ENCODE measurements at regions not wholly inside any gene's neighbourhood (a gene's known extent, or its start where the extent isn't known, plus 50 kb on each side); places are given as distances from the start of the nearest gene placed in this dataset.

- Histone ChIP-seq H3K27me3 (replicated peaks; ENCODE audit: control insufficient read depth, insufficient read depth, low read length) (no peaks in the 10 kb centered on the region), H3K4me3 (replicated peaks; ENCODE audit: low read depth, low read length) (no peak overlapping the region), H3K36me3 (ENCODE audit: control insufficient read depth, insufficient read depth, low read length) (no peaks in the 10 kb centered on the region)
- DNase-seq (ENCODE audit: extremely low read depth, insufficient read length): no peak
- no peak for TF ChIP-seq CTCF (IDR thresholded peaks at IDR 0.05; ENCODE audit: insufficient read depth, low read length, poor library complexity, severe bottlenecking)
These were observed 897.0 kb downstream of the ARAP2 start for GRCh38 chr4:35347276-35347675.

DNA sequence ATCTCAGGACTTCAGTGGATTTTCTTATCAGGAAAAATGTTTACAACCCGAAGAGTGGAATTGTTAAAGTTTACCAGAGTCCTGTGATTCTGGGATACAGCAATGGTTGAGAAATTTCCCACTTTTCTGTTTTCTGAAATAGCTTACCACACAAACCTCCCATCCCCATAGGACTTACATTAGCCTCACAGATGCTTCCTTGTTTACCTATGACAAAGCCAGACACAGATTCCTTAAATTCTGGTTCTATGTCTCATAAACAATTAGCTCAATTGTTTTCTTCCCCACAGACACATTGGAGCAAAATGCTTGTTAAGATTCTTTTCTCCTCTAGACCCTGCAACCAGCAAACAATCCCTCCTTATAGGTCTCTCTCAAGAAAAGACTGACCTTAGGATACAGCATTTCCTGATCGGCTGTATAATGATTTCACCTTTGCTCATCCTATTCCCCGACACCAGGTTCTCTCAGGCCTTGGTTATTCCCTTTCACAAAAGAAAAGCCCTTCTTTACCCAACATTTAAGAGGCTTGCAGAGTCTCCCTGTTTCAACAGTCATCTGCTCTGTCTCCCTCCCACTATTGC is 886.2 kb downstream of the ARAP2 start:
- no peaks in the 10 kb centered on the region for H3K36me3 ChIP-seq (ENCODE audit: control insufficient read depth, insufficient read depth, low read length)
- no peak for TF ChIP-seq CTCF (IDR thresholded peaks at IDR 0.05; ENCODE audit: insufficient read depth, low read length, poor library complexity, severe bottlenecking)
- DNase-seq (ENCODE audit: extremely low read depth, insufficient read length): no peak
- no peak overlapping the region for H3K4me3 ChIP-seq (replicated peaks; ENCODE audit: low read depth, low read length)
- no peaks in the 10 kb centered on the region for H3K27me3 ChIP-seq (replicated peaks; ENCODE audit: control insufficient read depth, insufficient read depth, low read length)

- H3K36me3 ChIP-seq (ENCODE audit: control insufficient read depth, insufficient read depth, low read length): no peaks in the 10 kb centered on the region
- no peak for DNase-seq (ENCODE audit: extremely low read depth, insufficient read length)
- no peaks in the 10 kb centered on the region for H3K27me3 ChIP-seq (replicated peaks; ENCODE audit: control insufficient read depth, insufficient read depth, low read length)
- TF ChIP-seq CTCF (IDR thresholded peaks at IDR 0.05; ENCODE audit: insufficient read depth, low read length, poor library complexity, severe bottlenecking): no peak
- no peak overlapping the region for H3K4me3 ChIP-seq (replicated peaks; ENCODE audit: low read depth, low read length)
These were observed 879.9 kb downstream of the ARAP2 start for GRCh38 chr4:35364321-35364870.

DNA sequence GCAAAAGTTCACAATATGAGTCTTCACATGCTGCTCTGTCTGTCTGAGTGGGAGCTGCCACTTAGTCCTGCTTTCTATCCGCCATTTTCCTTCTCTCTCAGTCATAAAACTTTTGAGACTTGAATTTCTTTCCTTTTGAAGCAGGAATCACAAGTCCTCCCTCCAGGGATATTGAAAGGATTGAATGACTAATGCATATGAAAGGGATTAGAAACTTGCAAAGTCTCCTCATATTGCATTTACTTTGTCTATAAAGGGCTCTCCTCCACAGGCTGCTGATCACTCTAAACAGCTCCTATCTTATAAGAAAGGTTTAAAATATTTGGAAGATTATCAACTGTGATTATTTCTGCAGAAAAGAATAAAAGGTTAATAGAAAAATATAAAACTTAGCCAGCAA is 879.1 kb downstream of the ARAP2 start:
- TF ChIP-seq CTCF (IDR thresholded peaks at IDR 0.05; ENCODE audit: insufficient read depth, low read length, poor library complexity, severe bottlenecking): no peak
- no peak for DNase-seq (ENCODE audit: extremely low read depth, insufficient read length)

GRCh38 chr4:35399912-35400311 is 844.4 kb downstream of the ARAP2 start:
- DNase-seq (ENCODE audit: extremely low read depth, insufficient read length): no peak
- no peak overlapping the region for H3K4me3 ChIP-seq (replicated peaks; ENCODE audit: low read depth, low read length)
- TF ChIP-seq CTCF (IDR thresholded peaks at IDR 0.05; ENCODE audit: insufficient read depth, low read length, poor library complexity, severe bottlenecking): no peak
- H3K27me3 ChIP-seq (replicated peaks; ENCODE audit: control insufficient read depth, insufficient read depth, low read length): no peaks in the 10 kb centered on the region
- no peaks in the 10 kb centered on the region for H3K36me3 ChIP-seq (ENCODE audit: control insufficient read depth, insufficient read depth, low read length)

More for the DNA sequence above, 879.1 kb downstream of the ARAP2 start:
- no peak overlapping the region for H3K4me3 ChIP-seq (replicated peaks; ENCODE audit: low read depth, low read length)
- H3K36me3 ChIP-seq (ENCODE audit: control insufficient read depth, insufficient read depth, low read length): no peaks in the 10 kb centered on the region
- no peaks in the 10 kb centered on the region for H3K27me3 ChIP-seq (replicated peaks; ENCODE audit: control insufficient read depth, insufficient read depth, low read length)

GRCh38 chr4:35423104-35423503 is 821.2 kb downstream of the ARAP2 start:
- no peak for TF ChIP-seq CTCF (IDR thresholded peaks at IDR 0.05; ENCODE audit: insufficient read depth, low read length, poor library complexity, severe bottlenecking)
- no peak overlapping the region for H3K4me3 ChIP-seq (replicated peaks; ENCODE audit: low read depth, low read length)
- no peaks in the 10 kb centered on the region for H3K36me3 ChIP-seq (ENCODE audit: control insufficient read depth, insufficient read depth, low read length)
- no peaks in the 10 kb centered on the region for H3K27me3 ChIP-seq (replicated peaks; ENCODE audit: control insufficient read depth, insufficient read depth, low read length)
- no peak for DNase-seq (ENCODE audit: extremely low read depth, insufficient read length)
